ENCODE measurements at regions not wholly inside any gene's neighbourhood (a gene's known extent, or its start where the extent isn't known, plus 50 kb on each side); places are given as distances from the start of the nearest gene placed in this dataset.

DNA sequence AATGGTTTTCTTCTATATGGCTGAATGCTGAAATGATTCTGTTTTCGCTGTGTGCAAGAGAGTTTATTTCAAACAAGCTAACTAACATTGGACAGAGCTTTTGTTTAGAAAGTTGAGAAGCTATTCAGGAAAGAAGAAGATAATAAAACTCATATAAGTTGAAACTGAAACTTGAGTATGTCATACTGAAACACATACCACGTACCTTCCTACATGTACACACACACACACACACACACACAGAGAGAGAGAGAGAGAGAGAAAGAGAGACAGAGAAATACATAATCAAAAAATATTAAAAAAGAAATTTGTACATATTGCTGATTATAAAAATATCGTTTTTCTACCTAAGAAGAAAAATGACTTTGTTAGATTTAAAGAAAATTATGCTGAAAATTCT, 561.9 kb upstream of the KCND2 start:
- Histone ChIP-seq H2AFZ (ENCODE audit: low read depth, low read length) (no peak overlapping the region), H3K27ac (ENCODE audit: low read length) (no peak overlapping the region), H3K9me2 (ENCODE audit: insufficient read depth, low read length) (no peaks in the 10 kb centered on the region), H3K4me3 (ENCODE audit: low read length) (no peak overlapping the region), H3K9me3 (ENCODE audit: low read length) (no peaks in the 10 kb centered on the region), H3K27me3 (ENCODE audit: insufficient read depth, low read depth, low read length) (no peaks in the 10 kb centered on the region), H3F3A (ENCODE audit: insufficient read depth, low read length, poor library complexity, severe bottlenecking) (no peaks in the 10 kb centered on the region), H3K36me3 (ENCODE audit: insufficient read depth, low read length) (no peaks in the 10 kb centered on the region), H4K20me1 (ENCODE audit: insufficient read depth) (no peaks in the 10 kb centered on the region), H3K4me2 (ENCODE audit: low read length) (no peak overlapping the region), H3K9ac (ENCODE audit: low read length) (no peak overlapping the region), H3K79me2 (replicated peaks; ENCODE audit: insufficient read depth, low read length) (no peaks in the 10 kb centered on the region)
- TF ChIP-seq SMC3 (conservative IDR thresholded peaks at IDR 0.05; ENCODE audit: poor library complexity): no peak
- no peak for TF ChIP-seq EP300 (conservative IDR thresholded peaks at IDR 0.05; ENCODE audit: poor library complexity, severe bottlenecking)
- no peak for TF ChIP-seq RAD21 (conservative IDR thresholded peaks at IDR 0.05)
- TF ChIP-seq, protein P1, sequence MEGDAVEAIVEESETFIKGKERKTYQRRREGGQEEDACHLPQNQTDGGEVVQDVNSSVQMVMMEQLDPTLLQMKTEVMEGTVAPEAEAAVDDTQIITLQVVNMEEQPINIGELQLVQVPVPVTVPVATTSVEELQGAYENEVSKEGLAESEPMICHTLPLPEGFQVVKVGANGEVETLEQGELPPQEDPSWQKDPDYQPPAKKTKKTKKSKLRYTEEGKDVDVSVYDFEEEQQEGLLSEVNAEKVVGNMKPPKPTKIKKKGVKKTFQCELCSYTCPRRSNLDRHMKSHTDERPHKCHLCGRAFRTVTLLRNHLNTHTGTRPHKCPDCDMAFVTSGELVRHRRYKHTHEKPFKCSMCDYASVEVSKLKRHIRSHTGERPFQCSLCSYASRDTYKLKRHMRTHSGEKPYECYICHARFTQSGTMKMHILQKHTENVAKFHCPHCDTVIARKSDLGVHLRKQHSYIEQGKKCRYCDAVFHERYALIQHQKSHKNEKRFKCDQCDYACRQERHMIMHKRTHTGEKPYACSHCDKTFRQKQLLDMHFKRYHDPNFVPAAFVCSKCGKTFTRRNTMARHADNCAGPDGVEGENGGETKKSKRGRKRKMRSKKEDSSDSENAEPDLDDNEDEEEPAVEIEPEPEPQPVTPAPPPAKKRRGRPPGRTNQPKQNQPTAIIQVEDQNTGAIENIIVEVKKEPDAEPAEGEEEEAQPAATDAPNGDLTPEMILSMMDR (IDR thresholded peaks at IDR 0.05; ENCODE audit: poor library complexity, severe bottlenecking): no peak
- no peak for TF ChIP-seq TAF1 (IDR thresholded peaks at IDR 0.05; ENCODE audit: low read depth)
- TF ChIP-seq MXI1 (conservative IDR thresholded peaks at IDR 0.05; ENCODE audit: poor library complexity, severe bottlenecking): no peak

DNA sequence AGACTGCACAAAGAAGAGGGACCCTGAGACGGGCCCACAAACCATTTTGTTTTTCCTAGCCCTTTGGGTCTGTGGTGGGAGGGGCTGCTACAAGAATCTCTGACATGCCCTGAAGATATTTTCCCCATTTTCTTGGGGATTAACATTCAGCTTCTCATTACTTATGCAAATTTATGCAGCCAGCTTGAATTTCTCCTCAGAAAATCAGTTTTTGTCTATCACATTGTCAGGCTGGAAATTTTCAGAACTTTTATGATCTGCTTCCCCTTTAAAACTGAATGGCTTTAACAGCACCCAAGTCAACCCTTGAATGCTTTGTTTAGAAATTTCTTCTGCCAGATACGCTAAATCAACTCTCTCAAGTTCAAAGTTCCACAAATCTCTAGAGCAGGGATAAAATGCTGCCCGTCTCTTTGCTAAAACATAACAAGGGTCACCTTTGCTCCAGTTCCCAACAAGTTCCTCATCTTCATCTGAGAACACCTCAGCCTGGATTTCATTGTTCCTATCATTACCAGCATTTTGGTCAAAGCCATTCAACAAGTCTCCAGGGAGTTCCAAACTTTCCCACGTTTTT, 560.0 kb upstream of the KCND2 start:
- no peak overlapping the region for H3K4me3 ChIP-seq (ENCODE audit: low read length)
- no peaks in the 10 kb centered on the region for H3K79me2 ChIP-seq (replicated peaks; ENCODE audit: insufficient read depth, low read length)
- H3K9ac ChIP-seq (ENCODE audit: low read length): no peak overlapping the region
- TF ChIP-seq SMC3 (conservative IDR thresholded peaks at IDR 0.05; ENCODE audit: poor library complexity) (no peak), EZH2 (IDR thresholded peaks at IDR 0.05; ENCODE audit: borderline replicate concordance, insufficient read depth, low read length, poor library complexity, severe bottlenecking) (no peak), TAF1 (IDR thresholded peaks at IDR 0.05; ENCODE audit: low read depth) (no peak), RAD21 (conservative IDR thresholded peaks at IDR 0.05) (no peak), MXI1 (conservative IDR thresholded peaks at IDR 0.05; ENCODE audit: poor library complexity, severe bottlenecking) (no peak), POLR2AphosphoS5 (IDR thresholded peaks at IDR 0.05) (no peak), EP300 (conservative IDR thresholded peaks at IDR 0.05; ENCODE audit: poor library complexity, severe bottlenecking) (no peak)
- TF ChIP-seq, protein P1 (IDR thresholded peaks at IDR 0.05; ENCODE audit: poor library complexity, severe bottlenecking): no peak
- TF ChIP-seq, protein P2, sequence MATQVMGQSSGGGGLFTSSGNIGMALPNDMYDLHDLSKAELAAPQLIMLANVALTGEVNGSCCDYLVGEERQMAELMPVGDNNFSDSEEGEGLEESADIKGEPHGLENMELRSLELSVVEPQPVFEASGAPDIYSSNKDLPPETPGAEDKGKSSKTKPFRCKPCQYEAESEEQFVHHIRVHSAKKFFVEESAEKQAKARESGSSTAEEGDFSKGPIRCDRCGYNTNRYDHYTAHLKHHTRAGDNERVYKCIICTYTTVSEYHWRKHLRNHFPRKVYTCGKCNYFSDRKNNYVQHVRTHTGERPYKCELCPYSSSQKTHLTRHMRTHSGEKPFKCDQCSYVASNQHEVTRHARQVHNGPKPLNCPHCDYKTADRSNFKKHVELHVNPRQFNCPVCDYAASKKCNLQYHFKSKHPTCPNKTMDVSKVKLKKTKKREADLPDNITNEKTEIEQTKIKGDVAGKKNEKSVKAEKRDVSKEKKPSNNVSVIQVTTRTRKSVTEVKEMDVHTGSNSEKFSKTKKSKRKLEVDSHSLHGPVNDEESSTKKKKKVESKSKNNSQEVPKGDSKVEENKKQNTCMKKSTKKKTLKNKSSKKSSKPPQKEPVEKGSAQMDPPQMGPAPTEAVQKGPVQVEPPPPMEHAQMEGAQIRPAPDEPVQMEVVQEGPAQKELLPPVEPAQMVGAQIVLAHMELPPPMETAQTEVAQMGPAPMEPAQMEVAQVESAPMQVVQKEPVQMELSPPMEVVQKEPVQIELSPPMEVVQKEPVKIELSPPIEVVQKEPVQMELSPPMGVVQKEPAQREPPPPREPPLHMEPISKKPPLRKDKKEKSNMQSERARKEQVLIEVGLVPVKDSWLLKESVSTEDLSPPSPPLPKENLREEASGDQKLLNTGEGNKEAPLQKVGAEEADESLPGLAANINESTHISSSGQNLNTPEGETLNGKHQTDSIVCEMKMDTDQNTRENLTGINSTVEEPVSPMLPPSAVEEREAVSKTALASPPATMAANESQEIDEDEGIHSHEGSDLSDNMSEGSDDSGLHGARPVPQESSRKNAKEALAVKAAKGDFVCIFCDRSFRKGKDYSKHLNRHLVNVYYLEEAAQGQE (IDR thresholded peaks at IDR 0.05; ENCODE audit: borderline replicate concordance): no peak
- H3K27me3 ChIP-seq (ENCODE audit: insufficient read depth, low read depth, low read length): no peaks in the 10 kb centered on the region
- H4K20me1 ChIP-seq (ENCODE audit: insufficient read depth): no peaks in the 10 kb centered on the region
- no peak overlapping the region for H2AFZ ChIP-seq (ENCODE audit: low read depth, low read length)
- no peaks in the 10 kb centered on the region for H3F3A ChIP-seq (ENCODE audit: insufficient read depth, low read length, poor library complexity, severe bottlenecking)
- no peaks in the 10 kb centered on the region for H3K9me2 ChIP-seq (ENCODE audit: insufficient read depth, low read length)
- no peaks in the 10 kb centered on the region for H3K9me3 ChIP-seq (ENCODE audit: low read length)
- no peaks in the 10 kb centered on the region for H3K36me3 ChIP-seq (ENCODE audit: insufficient read depth, low read length)
- H3K4me2 ChIP-seq (ENCODE audit: low read length): no peak overlapping the region
- H3K27ac ChIP-seq (ENCODE audit: low read length): no peak overlapping the region

All from neural cell (in vitro differentiated cells).